NCI-H1417 (cell line): ENCODE measurements at regions not wholly inside any gene's neighbourhood (a gene's known extent, or its start where the extent isn't known, plus 50 kb on each side); places are given as distances from the start of the nearest gene placed in this dataset.

Experiments used
- DNase-seq, 3 experiments: peaks; one replicate each; lab custom pipeline; 2025; lab: John Stamatoyannopoulos, UW

GRCh38 chr12:115577401-115577800 lies 700.1 kb downstream of the MED13L start:
- DNase-seq = no peak

DNA sequence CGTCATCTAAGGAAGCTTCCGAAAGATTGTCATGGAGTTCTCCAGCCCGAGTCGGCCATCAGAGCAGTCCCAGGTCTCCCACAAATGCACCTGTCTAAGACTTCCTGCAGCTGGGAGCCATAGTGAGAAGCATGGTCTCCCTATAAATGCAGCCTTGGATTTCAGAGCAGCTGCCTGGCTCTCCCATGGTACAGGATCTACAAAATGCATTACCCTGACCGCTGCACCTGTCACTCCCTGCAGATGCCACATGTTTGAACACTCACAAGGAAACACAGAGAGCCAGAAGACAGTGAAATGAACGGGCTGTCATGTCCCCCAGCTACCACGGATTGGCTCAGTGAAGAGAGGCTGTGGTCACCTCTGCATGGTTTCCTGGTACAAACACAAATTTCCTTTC lies 702.7 kb downstream of the MED13L start:
- peak in 2 of 3 experiments; percentile 17 to 71 for DNase-seq

DNA sequence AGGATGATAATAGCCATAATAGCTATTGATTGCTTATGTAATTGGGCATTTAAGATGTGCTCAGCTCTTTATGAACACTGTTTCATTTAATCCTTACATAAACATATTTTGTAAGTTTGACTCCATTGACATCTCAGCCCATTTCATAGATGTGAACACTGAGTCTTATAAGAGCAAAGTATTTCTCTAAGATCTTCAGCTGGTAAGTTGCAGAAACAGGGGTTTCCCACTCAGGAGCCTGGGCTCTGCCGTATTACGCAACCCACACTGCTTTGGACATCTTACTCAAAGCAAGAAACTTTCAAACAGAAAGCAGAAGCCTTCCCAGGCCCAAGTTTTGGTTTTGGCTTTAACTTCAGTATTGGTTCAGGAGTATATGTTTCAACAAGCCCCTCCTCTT lies 705.1 kb downstream of the MED13L start:
- no peak for DNase-seq

GRCh38 chr12:115571446-115571845 lies 706.0 kb downstream of the MED13L start:
- no peak for DNase-seq

GRCh38 chr12:115571027-115571426 lies 706.5 kb downstream of the MED13L start:
- DNase-seq = no peak

- DNase-seq = peak in 2 of 3 experiments; percentile 17 to 49
These were observed 707.3 kb downstream of the MED13L start for GRCh38 chr12:115570069-115570777.

- peak in 1 of 3 experiments; percentile 37 for DNase-seq
These were observed 708.0 kb downstream of the MED13L start for GRCh38 chr12:115569345-115570068.

- no peak for DNase-seq
These were observed 719.2 kb downstream of the MED13L start for GRCh38 chr12:115558281-115558680.

GRCh38 chr12:115553622-115554021 lies 723.9 kb downstream of the MED13L start:
- no peak for DNase-seq

DNA sequence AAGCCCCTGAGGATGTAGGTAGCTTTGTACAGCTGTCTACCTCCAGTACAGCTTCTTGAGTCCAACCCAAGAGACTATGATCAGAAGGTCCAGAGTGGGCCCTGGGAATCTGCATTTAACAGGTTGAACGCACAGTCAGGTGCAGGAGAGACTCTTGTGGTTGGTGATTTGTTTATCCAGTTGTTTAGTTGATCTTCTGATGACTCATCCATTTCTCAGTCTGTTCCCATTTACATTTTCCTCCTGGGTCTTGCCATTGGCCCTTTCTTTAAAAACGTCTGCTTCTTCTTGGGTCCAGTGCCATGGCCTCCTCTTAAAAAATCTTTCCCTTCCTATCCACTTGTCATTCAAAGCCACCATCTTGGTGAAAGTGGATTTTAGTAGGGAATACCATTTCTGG lies 734.2 kb downstream of the MED13L start:
- no peak for DNase-seq

GRCh38 chr12:115542656-115543055 lies 734.8 kb downstream of the MED13L start:
- DNase-seq = no peak

GRCh38 chr12:115541891-115542421 lies 735.5 kb downstream of the MED13L start:
- DNase-seq = no peak

- DNase-seq = no peak
These were observed 749.0 kb downstream of the MED13L start for GRCh38 chr12:115528466-115528865.

DNA sequence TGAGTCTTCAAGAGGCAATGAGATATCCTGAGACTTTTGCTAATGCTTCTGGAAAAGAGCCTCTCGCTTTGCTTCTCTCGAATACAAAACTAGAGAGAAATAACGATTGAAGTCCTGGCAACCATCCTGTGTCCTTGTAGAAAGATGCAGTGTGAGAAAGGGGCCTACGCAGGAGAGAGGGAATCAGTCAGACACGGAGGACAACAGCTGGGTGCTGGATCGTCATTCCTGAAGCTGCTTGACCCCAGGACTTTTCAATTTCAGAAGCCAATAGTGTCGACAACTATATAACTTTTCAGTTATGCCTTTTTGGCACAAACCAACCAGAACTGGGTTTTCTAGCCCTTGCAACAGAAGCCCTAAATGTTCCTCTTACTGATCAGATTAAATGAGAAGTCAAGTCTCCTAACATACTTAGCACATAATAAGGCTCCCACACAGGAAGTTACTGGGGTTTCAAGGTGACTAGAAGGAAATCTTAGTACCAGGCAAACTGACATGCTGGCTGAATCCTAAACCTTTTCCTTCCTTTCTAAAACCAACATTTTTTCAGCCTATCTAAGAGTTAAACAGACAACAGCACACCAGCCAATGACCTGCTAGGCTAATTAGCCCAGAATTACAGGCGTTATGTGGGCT lies 755.6 kb downstream of the MED13L start:
- DNase-seq = no peak

- no peak for DNase-seq
These were observed 757.6 kb downstream of the MED13L start for GRCh38 chr12:115519887-115520286.

DNA sequence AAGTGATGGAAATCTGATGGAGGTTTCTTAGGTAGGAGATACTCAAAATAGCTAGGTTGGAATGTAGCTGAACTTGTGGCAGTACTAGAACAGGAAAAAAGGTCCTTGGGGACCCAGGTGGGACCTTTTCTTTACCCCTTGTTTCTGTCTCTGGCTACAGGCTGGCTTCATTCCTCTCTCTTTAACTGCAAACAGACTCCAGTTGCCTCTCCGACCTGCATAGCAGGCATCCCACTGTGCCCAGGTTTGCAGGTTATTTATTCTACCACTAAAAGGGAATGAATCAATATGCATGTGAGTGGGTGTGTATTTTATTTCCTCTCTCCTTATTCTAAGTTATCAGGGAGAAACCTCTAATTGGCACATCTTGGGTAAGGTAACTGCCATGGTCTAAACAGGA lies 758.1 kb downstream of the MED13L start:
- DNase-seq = no peak

DNA sequence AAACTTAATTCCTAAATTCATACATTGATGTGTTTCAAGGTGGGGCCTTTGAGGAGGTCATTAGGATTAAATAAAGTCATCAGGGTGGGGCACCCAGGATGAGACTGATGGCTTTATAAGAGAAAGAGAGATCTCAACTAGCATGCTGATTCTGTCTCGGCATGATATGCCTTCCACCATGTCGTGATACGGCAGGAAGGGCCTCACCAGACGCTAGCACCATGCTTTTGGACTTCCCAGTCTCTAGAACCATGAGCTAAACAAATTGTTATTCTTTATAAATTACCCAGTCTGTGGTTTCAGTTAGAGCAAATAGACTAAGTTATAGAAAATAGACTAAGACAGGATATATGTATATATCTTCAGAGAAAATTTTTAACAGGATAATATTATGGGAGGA lies 759.6 kb downstream of the MED13L start:
- DNase-seq = no peak

DNA sequence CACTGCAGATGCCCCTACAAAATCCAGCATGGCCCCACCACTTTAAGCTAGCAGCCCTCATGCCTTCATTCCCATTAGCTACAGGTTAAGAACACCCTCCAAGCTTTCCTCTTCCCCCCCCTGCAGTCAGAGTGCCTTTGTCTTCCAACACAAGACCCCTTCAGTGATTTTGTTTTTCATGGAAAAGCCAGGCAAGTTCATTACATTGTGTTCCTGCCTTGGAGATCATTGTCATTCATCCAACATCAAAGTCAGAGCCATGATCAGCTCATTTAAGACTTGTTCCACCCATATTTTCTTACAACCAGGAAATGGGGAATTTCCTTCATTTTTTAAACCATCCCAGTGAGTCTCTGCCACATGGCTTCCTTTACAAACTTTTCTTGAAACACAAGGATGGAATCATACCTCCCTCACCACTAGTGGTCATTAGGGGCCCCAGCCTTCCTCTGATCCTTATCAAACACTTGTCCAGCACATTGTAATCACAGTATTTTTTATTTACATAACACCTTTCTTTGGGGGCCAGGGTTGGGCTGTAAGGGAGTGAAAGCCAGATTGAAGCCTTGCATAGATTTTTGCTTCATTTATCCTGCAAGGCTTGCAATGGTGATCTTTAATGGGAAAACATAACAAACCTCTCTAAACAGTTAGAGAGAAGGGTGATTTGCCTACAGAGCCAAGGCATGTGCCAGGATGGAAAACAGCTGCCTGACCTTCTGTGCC lies 765.3 kb downstream of the MED13L start:
- DNase-seq = no peak

DNA sequence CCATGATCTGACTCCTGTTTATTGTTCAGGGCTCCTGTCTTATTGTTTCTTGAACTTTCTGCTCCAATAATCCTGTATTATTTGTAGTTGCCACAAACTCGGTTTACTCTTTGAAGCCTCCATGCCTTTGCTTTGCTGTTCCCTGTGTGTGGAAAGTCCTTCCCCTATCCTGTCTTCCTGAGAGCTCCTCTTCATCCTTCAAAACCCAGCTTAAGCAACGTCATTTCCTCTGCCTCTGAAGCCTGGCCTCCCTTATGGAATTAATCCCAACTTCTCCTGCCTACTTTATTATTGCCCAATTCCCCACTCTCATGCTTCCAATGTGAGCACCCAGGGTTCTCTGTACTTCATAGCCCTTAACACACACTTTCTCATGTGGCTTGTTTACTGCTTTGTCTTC lies 766.2 kb downstream of the MED13L start:
- DNase-seq = no peak

DNA sequence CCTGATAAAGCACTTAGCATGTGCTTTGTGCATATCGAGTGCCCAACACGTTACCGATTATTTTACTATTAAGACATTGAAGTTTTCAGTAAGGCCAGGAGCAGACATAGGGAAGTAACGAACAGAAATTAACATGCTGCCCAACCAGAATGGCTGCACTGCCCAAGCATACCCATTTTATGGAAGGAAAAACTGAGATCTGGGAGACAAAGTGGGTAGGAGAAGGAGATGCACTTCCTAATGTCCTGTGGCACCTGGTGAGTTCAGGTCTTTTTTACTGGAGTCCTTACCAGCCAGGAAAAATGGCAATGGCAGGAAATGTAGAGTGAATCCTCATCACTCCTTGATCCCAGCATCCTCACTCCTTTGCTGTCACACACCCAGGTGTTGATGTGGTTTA lies 768.5 kb downstream of the MED13L start:
- no peak for DNase-seq

GRCh38 chr12:115507951-115508722 lies 769.4 kb downstream of the MED13L start:
- peak; percentile 13 to 81 (median 55) for DNase-seq

GRCh38 chr12:115507560-115507889 lies 770.0 kb downstream of the MED13L start:
- DNase-seq = no peak
